NCI-H1930 (cell line): ENCODE measurements at regions not wholly inside any gene's neighbourhood (a gene's known extent, or its start where the extent isn't known, plus 50 kb on each side); places are given as distances from the start of the nearest gene placed in this dataset.
A peak's percentile ranks its signal among the peaks of the same experiment; 100 is the strongest.
"Not testable (repeated sequence)": the region's sequence is repeated elsewhere in the genome, so short reads cannot be mapped to it uniquely, and the experiment has no call there.

Source experiments
- DNase-seq, 2 experiments: peaks; one replicate each; lab custom pipeline; 2025; lab: John Stamatoyannopoulos, UW

GRCh38 chr16:29218649-29219048 is 187.9 kb downstream of the NPIPB11 start:
- not testable (repeated sequence) for DNase-seq

DNA sequence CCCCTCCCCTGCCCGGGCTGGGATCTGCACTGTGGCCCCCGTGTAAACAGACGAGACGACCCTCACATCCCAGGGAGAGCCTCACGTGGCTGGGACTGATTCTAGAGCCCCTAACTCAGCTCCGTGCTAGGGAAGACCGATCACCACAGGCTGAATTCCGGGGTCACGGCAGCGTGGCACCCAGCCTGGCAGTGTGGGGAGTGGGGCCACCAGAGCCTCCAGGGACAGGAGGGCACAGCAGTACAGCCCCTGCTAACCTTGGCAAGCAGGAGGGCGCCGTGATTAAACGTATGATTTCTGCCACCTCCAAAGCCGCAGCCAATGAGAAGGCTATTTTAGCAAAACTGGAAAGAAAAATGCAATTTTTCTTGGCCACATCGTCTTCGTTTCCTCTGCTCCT is 188.3 kb downstream of the NPIPB11 start:
- DNase-seq, result not testable (repeated sequence)

GRCh38 chr16:29217752-29218126 is 188.8 kb downstream of the NPIPB11 start:
- DNase-seq, result not testable (repeated sequence)

DNA sequence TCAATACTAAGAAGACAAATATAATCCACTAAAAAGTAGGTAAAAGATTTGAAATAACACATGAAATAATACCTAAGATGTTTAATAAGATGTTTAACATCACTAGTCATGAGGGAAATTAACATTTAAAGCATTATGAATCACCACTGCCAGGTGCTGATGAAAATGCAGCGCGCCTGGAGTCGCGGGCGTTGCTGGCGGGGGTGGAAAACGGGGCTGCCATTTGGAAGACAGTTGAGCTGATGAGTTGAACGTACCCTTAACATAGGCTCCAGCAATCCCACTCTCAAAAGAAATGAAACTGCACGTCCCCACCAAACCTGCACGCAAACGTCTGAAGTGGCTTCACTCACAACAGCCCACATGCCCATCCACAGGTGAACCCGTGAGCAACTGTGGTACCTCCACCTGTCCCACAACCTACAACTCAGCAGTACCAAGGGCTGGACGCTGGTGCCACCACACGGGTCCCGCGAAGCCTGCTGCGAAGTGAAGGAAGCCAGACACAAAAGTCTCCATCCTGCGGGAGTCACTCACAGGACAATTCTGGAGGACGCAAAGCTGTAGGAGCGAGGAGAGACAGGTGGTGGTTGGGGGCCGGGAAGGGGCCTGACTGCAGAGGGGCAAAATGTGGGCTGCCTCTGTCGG is 189.3 kb downstream of the NPIPB11 start:
- not testable (repeated sequence) for DNase-seq

DNA sequence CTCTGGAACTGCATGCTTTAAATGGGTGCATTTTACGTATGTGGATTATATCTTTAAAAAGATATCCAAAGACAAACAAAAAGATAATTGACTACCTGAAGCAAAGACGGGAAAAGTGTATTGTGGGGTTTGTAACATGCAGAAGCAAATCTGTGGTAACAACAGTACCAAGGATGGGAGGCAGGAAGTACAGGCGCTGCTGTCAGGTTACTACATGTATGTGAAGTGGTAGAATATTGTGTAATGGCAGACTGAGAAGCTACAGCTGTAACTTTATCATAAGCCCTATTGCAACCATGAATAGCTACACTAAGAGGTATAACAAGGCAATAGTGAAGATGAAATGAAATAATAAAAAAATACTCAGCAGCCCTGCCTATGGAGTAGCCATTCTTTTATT is 192.7 kb downstream of the NPIPB11 start:
- not testable (repeated sequence) for DNase-seq

DNA sequence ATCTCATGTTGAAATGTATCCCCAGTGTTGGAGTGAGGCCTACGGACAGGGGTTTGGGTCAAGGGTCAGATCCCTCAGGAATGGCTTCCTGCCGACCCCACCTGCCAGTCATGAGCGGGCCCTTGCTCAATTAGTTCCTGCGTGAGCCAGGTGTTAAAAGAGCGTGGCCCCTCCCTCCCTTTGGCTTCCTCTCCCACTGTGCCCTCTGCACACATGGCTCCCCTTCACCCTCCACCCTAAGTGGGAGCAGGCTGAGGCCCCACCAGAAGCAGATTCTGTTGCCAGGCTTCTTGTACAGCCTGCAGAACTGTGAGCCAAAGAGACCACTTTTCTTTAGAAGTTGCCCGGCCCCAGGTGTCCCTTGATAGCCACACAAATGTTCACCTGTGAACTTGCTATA is 193.3 kb downstream of the NPIPB11 start:
- not testable (repeated sequence) for DNase-seq

DNA sequence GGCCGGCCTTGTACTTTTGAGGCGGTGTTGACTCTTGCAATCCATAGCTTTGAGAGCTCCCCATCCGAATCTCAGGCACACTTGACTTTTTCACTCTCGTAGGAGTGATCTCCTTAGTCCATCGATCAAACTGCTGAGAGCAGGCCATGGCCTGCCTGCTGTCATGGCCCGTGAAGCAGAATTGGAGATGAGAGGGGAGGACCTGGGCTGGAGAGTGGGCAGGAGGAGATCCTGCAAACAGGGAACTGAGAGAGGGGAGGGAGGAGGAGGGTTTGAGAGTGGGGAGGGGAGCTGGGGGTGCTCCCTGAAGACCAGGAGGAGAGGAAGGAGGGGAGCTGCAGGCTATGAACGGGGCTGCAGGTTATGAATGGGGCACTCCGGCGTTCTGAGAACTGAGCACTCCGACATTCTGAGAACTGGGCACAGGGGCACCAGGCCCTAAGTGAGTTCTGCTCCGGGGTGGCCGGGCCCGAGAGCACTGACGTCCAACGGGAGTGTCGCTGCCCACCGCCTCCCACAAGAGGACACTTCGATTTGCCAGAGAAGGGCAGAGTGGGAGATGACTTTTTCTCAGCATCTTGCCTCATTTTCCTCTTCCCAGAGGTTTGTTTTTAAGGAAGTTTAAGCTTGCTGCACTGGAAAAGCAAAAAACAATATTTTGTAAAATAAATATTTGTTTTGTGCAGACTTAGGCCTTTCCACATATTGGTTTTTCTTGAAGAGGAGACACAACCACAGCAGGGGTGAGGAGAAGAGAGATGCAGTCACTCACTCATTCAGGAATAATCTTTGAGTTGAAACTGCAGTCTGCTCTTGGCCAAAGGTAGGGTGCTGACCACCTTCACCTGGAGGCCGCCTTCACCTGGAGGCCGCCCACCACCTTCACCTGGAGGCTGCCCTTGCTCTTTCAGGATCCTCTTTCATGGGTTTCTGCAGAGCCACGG is 194.2 kb downstream of the NPIPB11 start:
- DNase-seq, result not testable (repeated sequence)

DNA sequence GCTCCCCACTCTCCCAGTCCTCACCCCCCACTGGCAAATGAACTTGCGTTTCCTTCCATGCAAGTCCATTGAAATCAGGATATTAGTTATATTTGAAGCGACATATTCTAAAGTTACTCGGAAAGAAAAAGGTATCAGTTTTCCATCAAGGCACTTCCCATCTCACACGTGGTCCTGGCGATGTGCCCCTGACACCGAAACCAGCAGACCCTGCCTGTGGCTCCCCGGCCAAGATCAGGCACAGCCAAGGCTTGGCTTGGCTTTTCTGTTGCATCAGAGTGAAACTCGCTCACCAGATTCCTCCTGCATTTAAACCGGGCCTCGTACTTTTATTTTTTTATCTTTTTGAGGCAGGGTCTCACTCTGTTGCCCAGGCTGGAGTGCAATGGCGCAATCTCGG is 195.1 kb downstream of the NPIPB11 start:
- DNase-seq, result not testable (repeated sequence)

- DNase-seq, result not testable (repeated sequence)
Measured at GRCh38 chr16:29210299-29211150, 196.0 kb downstream of the NPIPB11 start.

- not testable (repeated sequence) for DNase-seq
Measured at GRCh38 chr16:29206120-29206519, 200.4 kb downstream of the NPIPB11 start.

DNA sequence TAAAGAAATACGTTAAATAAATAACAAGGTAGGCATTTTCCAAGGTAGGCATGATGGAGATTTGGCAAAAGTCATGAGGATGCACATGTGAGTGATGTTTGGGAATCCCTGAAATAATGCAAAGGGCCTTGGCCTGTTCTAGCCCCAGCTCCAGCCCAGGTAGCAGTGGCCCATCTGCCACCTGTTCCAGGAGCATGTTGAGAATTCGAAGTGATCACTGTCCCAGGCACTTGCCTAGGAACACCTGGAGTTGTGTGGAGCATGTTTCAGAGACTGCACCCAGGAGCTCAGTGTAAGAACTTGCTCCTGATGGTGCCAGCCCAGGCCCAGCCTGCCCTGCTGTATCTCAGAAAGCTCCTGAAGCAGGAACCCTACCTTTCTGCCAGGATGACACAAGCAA is 201.4 kb downstream of the NPIPB11 start:
- DNase-seq, result not testable (repeated sequence)

- no peak for DNase-seq
Measured at GRCh38 chr16:29204806-29205135, 201.7 kb downstream of the NPIPB11 start.

- DNase-seq, result not testable (repeated sequence)
Measured at GRCh38 chr16:29203933-29204805, 202.3 kb downstream of the NPIPB11 start.

GRCh38 chr16:29203046-29203932 is 203.2 kb downstream of the NPIPB11 start:
- not testable (repeated sequence) for DNase-seq

- DNase-seq, result peak; percentile 23 to 36
Measured at GRCh38 chr16:29202642-29203041, 203.9 kb downstream of the NPIPB11 start.

DNA sequence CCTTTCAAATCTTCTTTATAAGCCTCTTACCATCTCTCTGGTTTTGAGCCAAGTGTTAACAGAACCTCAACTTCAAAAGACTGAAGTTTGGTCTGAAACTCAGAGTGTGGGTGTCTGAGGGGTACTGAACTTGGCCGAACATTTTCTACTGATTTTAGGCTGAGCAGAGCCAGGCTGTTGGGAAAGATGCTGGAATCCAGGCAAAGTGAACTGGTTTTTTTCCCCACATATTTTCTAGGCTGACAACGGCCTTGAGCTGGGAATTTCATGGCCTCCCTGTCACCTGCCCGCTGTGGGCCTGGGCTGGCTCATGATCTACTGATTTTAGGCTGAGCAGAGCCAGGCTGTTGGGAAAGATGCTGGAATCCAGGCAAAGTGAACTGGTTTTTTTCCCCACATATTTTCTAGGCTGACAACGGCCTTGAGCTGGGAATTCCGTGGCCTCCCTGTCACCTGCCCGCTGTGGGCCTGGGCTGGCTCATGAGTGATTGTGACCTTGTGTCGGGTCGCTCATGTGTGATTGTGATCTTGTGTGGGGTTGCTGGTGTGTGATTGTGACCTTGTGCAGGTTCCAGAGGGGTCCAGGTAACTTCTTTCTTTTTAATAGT is 204.4 kb downstream of the NPIPB11 start:
- DNase-seq, result not testable (repeated sequence)

DNA sequence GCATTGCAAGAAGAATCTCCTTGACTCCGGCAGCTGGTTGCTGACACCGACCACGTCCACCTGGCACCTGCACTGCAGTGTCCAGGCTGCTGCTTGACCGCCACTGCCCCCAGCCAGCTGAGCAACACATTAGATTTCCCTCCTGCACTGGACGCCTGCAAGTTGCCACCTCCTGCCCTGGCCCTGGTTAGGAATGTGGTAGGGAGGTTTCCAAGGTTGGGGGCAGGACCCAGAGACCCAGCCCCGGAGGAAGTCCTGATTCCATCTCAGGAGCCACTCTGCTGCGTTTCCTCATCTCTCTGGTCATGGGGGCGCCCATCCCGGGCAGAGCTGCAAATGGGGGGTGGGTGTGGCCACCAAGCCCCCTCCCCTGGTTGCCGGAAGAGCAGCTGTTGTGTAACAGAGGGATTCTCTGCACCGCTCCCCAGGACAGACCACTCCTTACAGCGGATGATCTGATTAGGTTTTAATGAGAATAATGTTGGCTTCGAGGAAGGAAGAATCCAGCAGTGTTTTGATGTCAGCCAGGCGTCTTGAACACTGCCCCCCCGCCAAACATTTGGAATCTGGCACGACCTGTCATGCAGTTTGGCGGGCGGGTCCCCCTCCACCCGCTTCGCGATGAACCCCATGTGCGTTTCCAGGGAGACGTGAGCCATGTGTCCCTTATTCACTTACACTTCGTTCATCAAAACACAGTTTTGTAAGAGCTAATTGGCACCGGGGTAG is 205.1 kb downstream of the NPIPB11 start:
- not testable (repeated sequence) for DNase-seq

DNA sequence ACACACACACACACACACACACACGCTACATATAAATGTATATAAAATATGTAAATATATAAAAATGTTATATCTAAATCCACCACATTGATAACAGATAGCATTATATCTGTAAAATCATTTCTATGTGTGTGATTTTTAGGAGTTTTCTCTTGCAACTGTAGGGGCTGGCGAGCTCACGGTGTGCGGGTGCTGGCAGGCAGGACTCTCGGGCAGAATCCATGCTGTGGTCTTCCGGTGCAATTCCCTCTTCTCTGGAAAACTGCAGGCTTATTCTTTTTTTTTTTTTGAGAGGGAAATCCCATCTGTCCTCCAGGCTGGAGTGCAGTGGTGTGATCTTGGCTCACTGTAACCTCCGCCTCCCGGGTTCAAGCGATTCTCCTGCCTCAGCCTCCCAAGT is 205.8 kb downstream of the NPIPB11 start:
- DNase-seq, result not testable (repeated sequence)

DNA sequence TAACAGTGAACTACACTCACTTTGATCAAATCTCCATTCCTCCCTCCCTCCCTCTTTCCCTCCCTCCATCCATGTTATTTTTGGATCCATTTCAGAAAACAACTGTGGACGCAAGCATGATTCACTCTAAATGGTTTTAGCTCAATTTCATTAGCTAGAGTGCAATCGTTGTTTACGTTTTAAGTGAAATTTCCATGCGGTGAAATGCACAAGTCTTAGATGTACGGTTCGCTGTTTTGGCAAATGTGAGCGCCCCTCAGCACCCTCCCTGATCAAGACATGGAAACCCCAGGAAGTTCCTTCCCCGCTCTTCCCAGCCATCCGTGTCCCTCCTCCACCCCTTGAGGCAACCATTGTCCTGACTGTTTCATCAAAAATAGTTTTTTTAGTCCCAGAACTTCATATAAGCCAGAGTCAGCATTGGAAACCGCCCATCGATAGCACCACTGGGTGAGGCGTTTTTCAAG is 206.3 kb downstream of the NPIPB11 start:
- not testable (repeated sequence) for DNase-seq
